ENCODE measurements at regions not wholly inside any gene's neighbourhood (a gene's known extent, or its start where the extent isn't known, plus 50 kb on each side); places are given as distances from the start of the nearest gene placed in this dataset.

- DNase-seq (ENCODE audit: extremely low spot score, unreplicated experiment) = no peak
- Mint-ChIP-seq H3K9me3 (ENCODE audit: unreplicated experiment) (peaks cover 6% of the 10 kb centered on the region), H3K36me3 (ENCODE audit: unreplicated experiment) (peaks cover 3% of the 10 kb centered on the region), H3K4me3 (ENCODE audit: unreplicated experiment) (no peak overlapping the region), H3K4me1 (ENCODE audit: unreplicated experiment) (no peaks in the 10 kb centered on the region), H3K27me3 (ENCODE audit: unreplicated experiment) (peaks cover 3% of the 10 kb centered on the region), H3K27ac (ENCODE audit: unreplicated experiment) (no peak overlapping the region)
- TF ChIP-seq CTCF (IDR thresholded peaks at IDR 0.05) = no peak
Observed at GRCh38 chr2:468648-469336, 180.9 kb upstream of the ALKAL2 start.

GRCh38 chr2:467892-468647 lies 180.2 kb upstream of the ALKAL2 start:
- H3K4me1 Mint-ChIP-seq (ENCODE audit: unreplicated experiment) = no peaks in the 10 kb centered on the region
- H3K27ac Mint-ChIP-seq (ENCODE audit: unreplicated experiment) = no peak overlapping the region
- peaks cover 3% of the 10 kb centered on the region for H3K36me3 Mint-ChIP-seq (ENCODE audit: unreplicated experiment)
- no peak overlapping the region for H3K4me3 Mint-ChIP-seq (ENCODE audit: unreplicated experiment)
- H3K27me3 Mint-ChIP-seq (ENCODE audit: unreplicated experiment) = peaks cover 9% of the 10 kb centered on the region
- no peak for DNase-seq (ENCODE audit: extremely low spot score, unreplicated experiment)
- peaks cover 3% of the 10 kb centered on the region for H3K9me3 Mint-ChIP-seq (ENCODE audit: unreplicated experiment)
- TF ChIP-seq CTCF (IDR thresholded peaks at IDR 0.05) = no peak

- Mint-ChIP-seq H3K36me3 (ENCODE audit: unreplicated experiment) (peaks cover 3% of the 10 kb centered on the region), H3K9me3 (ENCODE audit: unreplicated experiment) (no peaks in the 10 kb centered on the region), H3K4me1 (ENCODE audit: unreplicated experiment) (no peaks in the 10 kb centered on the region), H3K4me3 (ENCODE audit: unreplicated experiment) (no peak overlapping the region), H3K27me3 (ENCODE audit: unreplicated experiment) (peaks cover 12% of the 10 kb centered on the region), H3K27ac (ENCODE audit: unreplicated experiment) (no peak overlapping the region)
- no peak for TF ChIP-seq CTCF (IDR thresholded peaks at IDR 0.05)
- DNase-seq (ENCODE audit: extremely low spot score, unreplicated experiment) = no peak
Observed at GRCh38 chr2:467543-467891, 179.6 kb upstream of the ALKAL2 start.

- H3K4me3 Mint-ChIP-seq (ENCODE audit: unreplicated experiment) = no peak overlapping the region
- H3K9me3 Mint-ChIP-seq (ENCODE audit: unreplicated experiment) = no peaks in the 10 kb centered on the region
- no peaks in the 10 kb centered on the region for H3K4me1 Mint-ChIP-seq (ENCODE audit: unreplicated experiment)
- H3K36me3 Mint-ChIP-seq (ENCODE audit: unreplicated experiment) = peaks cover 3% of the 10 kb centered on the region
- peaks cover 16% of the 10 kb centered on the region for H3K27me3 Mint-ChIP-seq (ENCODE audit: unreplicated experiment)
- H3K27ac Mint-ChIP-seq (ENCODE audit: unreplicated experiment) = no peak overlapping the region
- DNase-seq (ENCODE audit: extremely low spot score, unreplicated experiment) = no peak
- no peak for TF ChIP-seq CTCF (IDR thresholded peaks at IDR 0.05)
Observed at GRCh38 chr2:467101-467500, 179.2 kb upstream of the ALKAL2 start.

- DNase-seq (ENCODE audit: extremely low spot score, unreplicated experiment) = no peak
- TF ChIP-seq CTCF (IDR thresholded peaks at IDR 0.05) = no peak
- H3K36me3 Mint-ChIP-seq (ENCODE audit: unreplicated experiment) = peaks cover 3% of the 10 kb centered on the region
- H3K27ac Mint-ChIP-seq (ENCODE audit: unreplicated experiment) = no peak overlapping the region
- H3K4me1 Mint-ChIP-seq (ENCODE audit: unreplicated experiment) = peaks cover 6% of the 10 kb centered on the region
- H3K9me3 Mint-ChIP-seq (ENCODE audit: unreplicated experiment) = no peaks in the 10 kb centered on the region
- H3K4me3 Mint-ChIP-seq (ENCODE audit: unreplicated experiment) = no peak overlapping the region
- peaks cover 33% of the 10 kb centered on the region for H3K27me3 Mint-ChIP-seq (ENCODE audit: unreplicated experiment)
Observed at GRCh38 chr2:464562-465309, 176.8 kb upstream of the ALKAL2 start.
